ENCODE measurements at regions not wholly inside any gene's neighbourhood (a gene's known extent, or its start where the extent isn't known, plus 50 kb on each side); places are given as distances from the start of the nearest gene placed in this dataset.
A peak's percentile ranks its signal among the peaks of the same experiment; 100 is the strongest.
"Not testable (repeated sequence)": the region's sequence is repeated elsewhere in the genome, so short reads cannot be mapped to it uniquely, and the experiment has no call there.

- no peak for DNase-seq
Observed at GRCh38 chr11:34830648-34831047, 85.5 kb downstream of the APIP start.

GRCh38 chr11:34830035-34830434 lies 86.1 kb downstream of the APIP start:
- DNase-seq: no peak

- peak; percentile 16 for DNase-seq
Observed at GRCh38 chr11:34827228-34827627, 89.0 kb downstream of the APIP start.

GRCh38 chr11:34826384-34826726 lies 89.8 kb downstream of the APIP start:
- no peak for DNase-seq

GRCh38 chr11:34825670-34826383 lies 90.4 kb downstream of the APIP start:
- no peak for DNase-seq

GRCh38 chr11:34825315-34825669 lies 90.9 kb downstream of the APIP start:
- DNase-seq: no peak

GRCh38 chr11:34824425-34824824 lies 91.8 kb downstream of the APIP start:
- no peak for DNase-seq

GRCh38 chr11:34823639-34824038 lies 92.5 kb downstream of the APIP start:
- no peak for DNase-seq

GRCh38 chr11:34823197-34823596 lies 93.0 kb downstream of the APIP start:
- DNase-seq: no peak

GRCh38 chr11:34819740-34820482 lies 96.3 kb downstream of the APIP start:
- DNase-seq: no peak

GRCh38 chr11:34817812-34818211 lies 98.4 kb downstream of the APIP start:
- DNase-seq: not testable (repeated sequence)

GRCh38 chr11:34816698-34817213 lies 99.4 kb downstream of the APIP start:
- no peak for DNase-seq

- DNase-seq: no peak
Observed at GRCh38 chr11:34812905-34813576, 103.1 kb downstream of the APIP start.

GRCh38 chr11:34811858-34812257 lies 104.3 kb downstream of the APIP start:
- DNase-seq: no peak

GRCh38 chr11:34810107-34810562 lies 106.0 kb downstream of the APIP start:
- DNase-seq: no peak

GRCh38 chr11:34809191-34810106 lies 106.7 kb downstream of the APIP start:
- DNase-seq: no peak

- no peak for DNase-seq
Observed at GRCh38 chr11:34806875-34807274, 109.3 kb downstream of the APIP start.

- no peak for DNase-seq
Observed at GRCh38 chr11:34805937-34806336, 110.2 kb downstream of the APIP start.

GRCh38 chr11:34799848-34800247 lies 116.3 kb downstream of the APIP start:
- no peak for DNase-seq

- DNase-seq: no peak
Observed at GRCh38 chr11:34798985-34799384, 117.2 kb downstream of the APIP start.

GRCh38 chr11:34797497-34797896 lies 118.7 kb downstream of the APIP start:
- not testable (repeated sequence) for DNase-seq

GRCh38 chr11:34795641-34796040 lies 120.5 kb downstream of the APIP start:
- no peak for DNase-seq

GRCh38 chr11:34794696-34795095 lies 121.5 kb downstream of the APIP start:
- DNase-seq: no peak

All from MV-4-11 (cell line).